ENCODE measurements at regions not wholly inside any gene's neighbourhood (a gene's known extent, or its start where the extent isn't known, plus 50 kb on each side); places are given as distances from the start of the nearest gene placed in this dataset.

GRCh38 chr14:100980823-100981222 is 77.3 kb upstream of the RTL1 start:
- ChIA-PET RAD21 (ENCODE audit: low non-redundant PET in 1 of 2, low total read pairs in 2 of 2, uncharacterized antibody in 2 of 2, unreplicated experiment in 2 of 2) (no interaction called here), POLR2A (no interaction called here), CTCF (no interaction called here)
- no peaks in the 10 kb centered on the region for H3K9me3 ChIP-seq (ENCODE audit: control insufficient read depth in 1 of 2, insufficient read depth in 1 of 2, low read depth in 1 of 2, low read length in 2 of 2)
- no peak for TF ChIP-seq ZNF274 (IDR thresholded peaks at IDR 0.05; ENCODE audit: low read depth, low read length)
- no peak for TF ChIP-seq ATF3 (IDR thresholded peaks at IDR 0.05)
- TF ChIP-seq JUND (IDR thresholded peaks at IDR 0.05), result peak; percentile 47; the same call in 1 of the 2 replicates
- TF ChIP-seq FOSL1 (IDR thresholded peaks at IDR 0.05; ENCODE audit: low read depth), result peak; percentile 65
- TF ChIP-seq SRF (IDR thresholded peaks at IDR 0.05; ENCODE audit: low read depth), result no peak
- TF ChIP-seq YY1 (IDR thresholded peaks at IDR 0.05; ENCODE audit: extremely low read depth, insufficient replicate concordance, low read depth, low read length), result no peak
- ATAC-seq (no peak), DNase-seq (ENCODE audit: low read depth, low spot score) (no peak)
- H3K4me2 ChIP-seq (ENCODE audit: low read length), result peak overlapping the region; percentile 72; the same call in 1 of the 2 replicates
- no peaks in the 10 kb centered on the region for H3K9me2 ChIP-seq (ENCODE audit: insufficient read depth)
- H4K20me1 ChIP-seq (ENCODE audit: insufficient read depth), result no peaks in the 10 kb centered on the region
- no peaks in the 10 kb centered on the region for H3K27me3 ChIP-seq (ENCODE audit: insufficient read depth, low read length)
- no peaks in the 10 kb centered on the region for H3K36me3 ChIP-seq (ENCODE audit: control insufficient read depth in 1 of 2, insufficient read depth in 2 of 2, low read length in 2 of 2)
- no peak overlapping the region for H3K27ac ChIP-seq (ENCODE audit: low read depth, low read length)
- H3K9ac ChIP-seq (ENCODE audit: low read length), result no peak overlapping the region
- no peaks in the 10 kb centered on the region for H3K79me2 ChIP-seq (ENCODE audit: insufficient read depth, low read length)
- H3K4me3 ChIP-seq (replicated peaks in 1 of 2; ENCODE audit: low read depth in 1 of 2, low read length in 2 of 2), result no peak overlapping the region
- peak overlapping the region; percentile 97 for H2AFZ ChIP-seq (ENCODE audit: low read depth, low read length, poor library complexity, severe bottlenecking)
- intact Hi-C loops (cut with micrococcal nuclease), result no loop called here
- no TSS peak for BruUV-seq (replicated peaks)
- peaks cover 0 to 42% of the 10 kb centered on the region in 2 experiments; a peak in 2 of 4 replicates for H3K4me1 ChIP-seq (ENCODE audit: control insufficient read depth in 1 of 2, insufficient read depth in 2 of 2, low read length in 2 of 2)

- no peak overlapping the region for H3K9ac ChIP-seq (ENCODE audit: low read length)
- CTCF ChIA-PET, result no interaction called here
- POLR2A ChIA-PET, result no interaction called here
- no peaks in the 10 kb centered on the region for H3K36me3 ChIP-seq (ENCODE audit: control insufficient read depth in 1 of 2, insufficient read depth in 2 of 2, low read length in 2 of 2)
- RAD21 ChIA-PET (ENCODE audit: low non-redundant PET in 1 of 2, low total read pairs in 2 of 2, uncharacterized antibody in 2 of 2, unreplicated experiment in 2 of 2), result no interaction called here
- H4K20me1 ChIP-seq (ENCODE audit: insufficient read depth), result no peaks in the 10 kb centered on the region
- no peak for TF ChIP-seq TCF7L2 (IDR thresholded peaks at IDR 0.05; ENCODE audit: borderline replicate concordance, extremely low read depth, insufficient read depth, insufficient read length)
- peak; percentile 49 for TF ChIP-seq JUND (IDR thresholded peaks at IDR 0.05)
- peak; percentile 16; the same call in 1 of the 2 replicates for TF ChIP-seq RAD21 (IDR thresholded peaks at IDR 0.05; ENCODE audit: low read depth)
- TF ChIP-seq ELF1 (IDR thresholded peaks at IDR 0.05; ENCODE audit: borderline replicate concordance, low read depth), result no peak
- peak; percentile 73 for TF ChIP-seq FOSL1 (IDR thresholded peaks at IDR 0.05; ENCODE audit: low read depth)
- H3K4me1 ChIP-seq (ENCODE audit: control insufficient read depth in 1 of 2, insufficient read depth in 2 of 2, low read length in 2 of 2), result peaks cover 0 to 46% of the 10 kb centered on the region in 2 experiments; a peak in 2 of 4 replicates
- peak; percentile 74 for ATAC-seq
- H3K4me2 ChIP-seq (ENCODE audit: low read length), result peak overlapping the region; percentile 72
- BruUV-seq (replicated peaks), result no TSS peak
- intact Hi-C loops (cut with micrococcal nuclease), result no loop called here
- H2AFZ ChIP-seq (ENCODE audit: low read depth, low read length, poor library complexity, severe bottlenecking), result peak overlapping the region; percentile 97
- H3K27ac ChIP-seq (ENCODE audit: low read depth, low read length), result no peak overlapping the region
- peak; percentile 35 for DNase-seq (ENCODE audit: low read depth, low spot score)
- H3K27me3 ChIP-seq (ENCODE audit: insufficient read depth, low read length), result no peaks in the 10 kb centered on the region
- no peaks in the 10 kb centered on the region for H3K9me2 ChIP-seq (ENCODE audit: insufficient read depth)
- H3K9me3 ChIP-seq (ENCODE audit: control insufficient read depth in 1 of 2, insufficient read depth in 1 of 2, low read depth in 1 of 2, low read length in 2 of 2), result no peaks in the 10 kb centered on the region
- H3K79me2 ChIP-seq (ENCODE audit: insufficient read depth, low read length), result no peaks in the 10 kb centered on the region
- peak overlapping the region in 1 of 2 experiments; percentile 36; a peak in 2 of 4 replicates for H3K4me3 ChIP-seq (replicated peaks in 1 of 2; ENCODE audit: low read depth in 1 of 2, low read length in 2 of 2)
Observed at GRCh38 chr14:100981809-100982208, 78.3 kb upstream of the RTL1 start.
